HG03025 (cell line): ENCODE measurements at regions not wholly inside any gene's neighbourhood (a gene's known extent, or its start where the extent isn't known, plus 50 kb on each side); places are given as distances from the start of the nearest gene placed in this dataset.
"Not testable (repeated sequence)": the region's sequence is repeated elsewhere in the genome, so short reads cannot be mapped to it uniquely, and the experiment has no call there.

Experiments used
- ATAC-seq: cut with Tn5 transposase; IDR thresholded peaks from one replicate; pipeline ENCODE4 v1.9.1; 2021; ENCODE audit warnings: mild to moderate bottlenecking, moderate library complexity; ENCODE audit not compliant: unreplicated experiment, low FRiP score

- ATAC-seq: no peak
Observed at GRCh38 chr6:169019727-169020491, 233.7 kb downstream of the THBS2 start.

- no peak for ATAC-seq
Observed at GRCh38 chr6:169019111-169019510, 234.5 kb downstream of the THBS2 start.

- no peak for ATAC-seq
Observed at GRCh38 chr6:169016758-169017157, 236.9 kb downstream of the THBS2 start.

- no peak for ATAC-seq
Observed at GRCh38 chr6:169014211-169015197, 239.1 kb downstream of the THBS2 start.

GRCh38 chr6:169009628-169010027, 244.0 kb downstream of the THBS2 start:
- no peak for ATAC-seq

- no peak for ATAC-seq
Observed at GRCh38 chr6:169008641-169009257, 244.9 kb downstream of the THBS2 start.

GRCh38 chr6:169005166-169005565, 248.5 kb downstream of the THBS2 start:
- ATAC-seq: no peak

- no peak for ATAC-seq
Observed at GRCh38 chr6:169000022-169000421, 253.6 kb downstream of the THBS2 start.

- ATAC-seq: no peak
Observed at GRCh38 chr6:168999392-168999791, 254.3 kb downstream of the THBS2 start.

GRCh38 chr6:168996356-168996625, 257.4 kb downstream of the THBS2 start:
- no peak for ATAC-seq

- no peak for ATAC-seq
Observed at GRCh38 chr6:168995526-168996355, 257.9 kb downstream of the THBS2 start.

GRCh38 chr6:168994956-168995355, 258.7 kb downstream of the THBS2 start:
- no peak for ATAC-seq

GRCh38 chr6:168992446-168993144, 261.1 kb downstream of the THBS2 start:
- no peak for ATAC-seq

- not testable (repeated sequence) for ATAC-seq
Observed at GRCh38 chr6:168991695-168992094, 262.0 kb downstream of the THBS2 start.

GRCh38 chr6:168990019-168990751, 263.5 kb downstream of the THBS2 start:
- ATAC-seq: no peak

GRCh38 chr6:168989421-168989820, 264.2 kb downstream of the THBS2 start:
- no peak for ATAC-seq

GRCh38 chr6:168988801-168989200, 264.8 kb downstream of the THBS2 start:
- no peak for ATAC-seq

- ATAC-seq: no peak
Observed at GRCh38 chr6:168988280-168988679, 265.4 kb downstream of the THBS2 start.

- ATAC-seq: no peak
Observed at GRCh38 chr6:168985705-168986104, 267.9 kb downstream of the THBS2 start.
